Thoracic aorta (tissue), 2 donors: ENCODE measurements at regions not wholly inside any gene's neighbourhood (a gene's known extent, or its start where the extent isn't known, plus 50 kb on each side); places are given as distances from the start of the nearest gene placed in this dataset.
"Not testable (repeated sequence)": the region's sequence is repeated elsewhere in the genome, so short reads cannot be mapped to it uniquely, and the experiment has no call there.

Experiments used
- ATAC-seq: fragments of 150-250 bp; one replicate; pipeline ENCODE4 v1.8.0; 2017; ENCODE audit warnings: low read depth; ENCODE audit not compliant: insufficient number of reproducible peaks, low FRiP score
- DNase-seq: peaks from one replicate; pipeline ENCODE4 v3.0.0-alpha.2; 2020; ENCODE audit warnings: low spot score
- H3K27ac ChIP-seq, 2 donors: fragments of 200-600 bp; sonication (generic); 1 replicate in 1 of 2; 2 replicates in 1 of 2; pipeline ENCODE4 v1.5.1; 2016; ENCODE audit warnings: mild to moderate bottlenecking in 2 of 2, moderate library complexity in 2 of 2
- H3K27me3 ChIP-seq: fragments of 200-600 bp; sonication (generic); replicated peaks from 2 replicates; pipeline ENCODE4 v1.6.0; 2016; ENCODE audit warnings: mild to moderate bottlenecking; ENCODE audit not compliant: insufficient read depth
- H3K36me3 ChIP-seq: fragments of 200-600 bp; sonication (generic); one replicate; pipeline ENCODE4 v1.5.1; 2016
- H3K4me1 ChIP-seq, 2 donors: fragments of 200-600 bp; sonication (generic); 1 replicate in 1 of 2; 2 replicates in 1 of 2; pipeline versions ENCODE4 v1.5.1 to v1.6.0; 2016; ENCODE audit warnings: low read depth in 2 of 2, mild to moderate bottlenecking in 1 of 2; ENCODE audit not compliant: control insufficient read depth in 1 of 2
- H3K4me3 ChIP-seq: fragments of 200-600 bp; sonication (generic); 2 replicates; pipeline ENCODE4 v1.5.1; 2016; ENCODE audit warnings: mild to moderate bottlenecking
- H3K9me3 ChIP-seq: fragments of 200-600 bp; sonication (generic); 2 replicates; pipeline ENCODE4 v1.5.1; 2016
- CTCF ChIP-seq: fragments of 200-600 bp; sonication (generic); IDR thresholded peaks from one replicate; pipeline ENCODE4 v1.5.1; 2019; ENCODE audit warnings: antibody characterized with exemption

GRCh38 chr18:22745966-22746365, 187.2 kb upstream of the RBBP8 start:
- Histone ChIP-seq H3K4me3 (no peak overlapping the region), H3K36me3 (no peaks in the 10 kb centered on the region), H3K27me3 (no peaks in the 10 kb centered on the region), H3K27ac (no peak overlapping the region), H3K4me1 (no peaks in the 10 kb centered on the region), H3K9me3 (no peaks in the 10 kb centered on the region)
- ATAC-seq (no peak), DNase-seq (no peak)
- TF ChIP-seq CTCF, result no peak

- Histone ChIP-seq H3K9me3 (no peaks in the 10 kb centered on the region), H3K27ac (no peak overlapping the region), H3K4me1 (no peaks in the 10 kb centered on the region), H3K36me3 (no peaks in the 10 kb centered on the region), H3K4me3 (no peak overlapping the region), H3K27me3 (no peaks in the 10 kb centered on the region)
- DNase-seq, result no peak
- TF ChIP-seq CTCF, result no peak
- ATAC-seq, result no peak
Measured at GRCh38 chr18:22752014-22752413, 181.1 kb upstream of the RBBP8 start.

- no peak overlapping the region for H3K27ac ChIP-seq
- H3K36me3 ChIP-seq, result no peaks in the 10 kb centered on the region
- no peak overlapping the region for H3K4me3 ChIP-seq
- no peaks in the 10 kb centered on the region for H3K4me1 ChIP-seq
- H3K27me3 ChIP-seq, result no peaks in the 10 kb centered on the region
- ATAC-seq, result no peak
- DNase-seq, result no peak
- TF ChIP-seq CTCF, result no peak
- H3K9me3 ChIP-seq, result no peaks in the 10 kb centered on the region
Measured at GRCh38 chr18:22753130-22753831, 179.8 kb upstream of the RBBP8 start.

- ATAC-seq, H3K36me3 ChIP-seq, H3K4me1 ChIP-seq, DNase-seq, H3K27ac ChIP-seq, H3K4me3 ChIP-seq, H3K9me3 ChIP-seq, H3K27me3 ChIP-seq: not testable (repeated sequence)
Measured at GRCh38 chr18:22764005-22764404, 169.1 kb upstream of the RBBP8 start.

GRCh38 chr18:22765896-22766295, 167.2 kb upstream of the RBBP8 start:
- ATAC-seq (no peak), DNase-seq (no peak)
- Histone ChIP-seq H3K36me3 (no peaks in the 10 kb centered on the region), H3K27me3 (no peaks in the 10 kb centered on the region), H3K4me3 (no peak overlapping the region), H3K4me1 (no peaks in the 10 kb centered on the region), H3K9me3 (no peaks in the 10 kb centered on the region), H3K27ac (no peak overlapping the region)
- no peak for TF ChIP-seq CTCF

GRCh38 chr18:22767653-22768052, 165.5 kb upstream of the RBBP8 start:
- no peaks in the 10 kb centered on the region for H3K27me3 ChIP-seq
- ATAC-seq, result no peak
- no peak for DNase-seq

More at GRCh38 chr18:22767653-22768052, 165.5 kb upstream of the RBBP8 start:
- no peak for TF ChIP-seq CTCF
- no peak overlapping the region for H3K27ac ChIP-seq
- H3K36me3 ChIP-seq, result no peaks in the 10 kb centered on the region
- no peaks in the 10 kb centered on the region for H3K9me3 ChIP-seq
- H3K4me1 ChIP-seq, result no peaks in the 10 kb centered on the region
- H3K4me3 ChIP-seq, result no peak overlapping the region
